BJ (cell line): ENCODE measurements at regions not wholly inside any gene's neighbourhood (a gene's known extent, or its start where the extent isn't known, plus 50 kb on each side); places are given as distances from the start of the nearest gene placed in this dataset.

Experiments used
- CTCF ChIA-PET: fragments of 350-600 bp; formaldehyde crosslinking; extraction: SDS; loops from one replicate; lab custom pipeline; 2021; ENCODE audit warnings: antibody characterized with exemption, inconsistent platforms; lab: Yijun Ruan, JAX
- POLR2A ChIA-PET: fragments of 300-600 bp; sonication (Branson Sonifier 250); formaldehyde crosslinking; extraction: SDS; loops from one replicate; lab custom pipeline; 2021; ENCODE audit warnings: antibody characterized with exemption; lab: Charles Lee
- DNase-seq: peaks from one replicate; pipeline ENCODE4 v3.0.0-alpha.2; 2011; ENCODE audit warnings: low read depth
- H3K27me3 ChIP-seq: 2 replicates; pipeline ENCODE4 v1.6.0; 2011; ENCODE audit warnings: low read length; ENCODE audit not compliant: control insufficient read depth, insufficient read depth
- H3K36me3 ChIP-seq: 2 replicates; pipeline ENCODE4 v1.5.1; 2011; ENCODE audit warnings: low read length; ENCODE audit not compliant: control insufficient read depth, insufficient read depth
- H3K4me3 ChIP-seq: 2 replicates; pipeline ENCODE4 v1.5.1; 2011; ENCODE audit warnings: low read depth, mild to moderate bottlenecking, control low read depth, low read length
- CTCF ChIP-seq: IDR thresholded peaks from 2 replicates; pipeline ENCODE4 v1.5.1; 2011; ENCODE audit warnings: low read depth, mild to moderate bottlenecking, control low read depth, inconsistent platforms, low read length, moderate library complexity; ENCODE audit not compliant: insufficient read depth

- Histone ChIP-seq H3K27me3 (no peaks in the 10 kb centered on the region), H3K4me3 (no peak overlapping the region), H3K36me3 (no peaks in the 10 kb centered on the region)
- POLR2A ChIA-PET: no interaction called here
- CTCF ChIA-PET: interaction anchor here (1.1 kb wide), 1 partner anchor 14 kb away, joined by 3 read pairs; no protein-coding TSS in a partner anchor
- TF ChIP-seq CTCF: no peak
- no peak for DNase-seq
These were observed 257.7 kb upstream of the STXBP5 start for GRCh38 chr6:146946559-146946958.

- H3K4me3 ChIP-seq: no peak overlapping the region
- no peak for TF ChIP-seq CTCF
- POLR2A ChIA-PET: no interaction called here
- CTCF ChIA-PET: no interaction called here
- no peaks in the 10 kb centered on the region for H3K36me3 ChIP-seq
- H3K27me3 ChIP-seq: no peaks in the 10 kb centered on the region
- DNase-seq: no peak
These were observed 255.4 kb upstream of the STXBP5 start for GRCh38 chr6:146948790-146949342.

GRCh38 chr6:146949425-146949824 is 254.8 kb upstream of the STXBP5 start:
- H3K36me3 ChIP-seq: no peaks in the 10 kb centered on the region
- no peak for DNase-seq
- POLR2A ChIA-PET: no interaction called here
- CTCF ChIA-PET: interaction anchor here (0.8 kb wide), 1 partner anchor 27 kb away, joined by 3 read pairs; no protein-coding TSS in a partner anchor
- no peaks in the 10 kb centered on the region for H3K27me3 ChIP-seq
- H3K4me3 ChIP-seq: no peak overlapping the region
- no peak for TF ChIP-seq CTCF

- ChIA-PET CTCF (interaction anchor here (0.6 kb wide), 1 partner anchor 1256 kb away, joined by 3 read pairs; no protein-coding TSS in a partner anchor), POLR2A (no interaction called here)
- no peak for DNase-seq
- Histone ChIP-seq H3K27me3 (no peaks in the 10 kb centered on the region), H3K36me3 (no peaks in the 10 kb centered on the region), H3K4me3 (no peak overlapping the region)
- no peak for TF ChIP-seq CTCF
These were observed 253.8 kb upstream of the STXBP5 start for GRCh38 chr6:146950351-146950835.

- CTCF ChIA-PET: no interaction called here
- H3K4me3 ChIP-seq: no peak overlapping the region
- POLR2A ChIA-PET: no interaction called here
- H3K36me3 ChIP-seq: no peaks in the 10 kb centered on the region
- DNase-seq: no peak
- no peak for TF ChIP-seq CTCF
- no peaks in the 10 kb centered on the region for H3K27me3 ChIP-seq
These were observed 248.6 kb upstream of the STXBP5 start for GRCh38 chr6:146955570-146955969.
